GM18505 (cell line): ENCODE measurements at regions not wholly inside any gene's neighbourhood (a gene's known extent, or its start where the extent isn't known, plus 50 kb on each side); places are given as distances from the start of the nearest gene placed in this dataset.

Experiments used
- ATAC-seq: cut with Tn5 transposase; IDR thresholded peaks from one replicate; pipeline ENCODE4 v1.9.1; 2021; ENCODE audit not compliant: unreplicated experiment
- POLR2A ChIP-seq: IDR thresholded peaks from 4 replicates; pipeline ENCODE4 v1.6.1; 2011; ENCODE audit warnings: borderline replicate concordance; ENCODE audit not compliant: insufficient read depth, insufficient read length; ENCODE audit errors: extremely low read depth

- no peak for ATAC-seq
- TF ChIP-seq POLR2A, result no peak
These were observed 272.1 kb upstream of the TRAM1L1 start for GRCh38 chr4:117357437-117357836.

- no peak for ATAC-seq
- TF ChIP-seq POLR2A, result no peak
These were observed 272.5 kb upstream of the TRAM1L1 start for GRCh38 chr4:117357866-117358265.

- ATAC-seq, result no peak
- no peak for TF ChIP-seq POLR2A
These were observed 285.7 kb upstream of the TRAM1L1 start for GRCh38 chr4:117370944-117371668.

- no peak for TF ChIP-seq POLR2A
- no peak for ATAC-seq
These were observed 289.7 kb upstream of the TRAM1L1 start for GRCh38 chr4:117375101-117375500.

- ATAC-seq, result no peak
- no peak for TF ChIP-seq POLR2A
These were observed 291.3 kb upstream of the TRAM1L1 start for GRCh38 chr4:117376692-117377091.

- no peak for TF ChIP-seq POLR2A
- no peak for ATAC-seq
These were observed 293.6 kb upstream of the TRAM1L1 start for GRCh38 chr4:117378942-117379341.

GRCh38 chr4:117383468-117383867 is 298.1 kb upstream of the TRAM1L1 start:
- no peak for ATAC-seq
- no peak for TF ChIP-seq POLR2A

- ATAC-seq, result no peak
- no peak for TF ChIP-seq POLR2A
These were observed 300.1 kb upstream of the TRAM1L1 start for GRCh38 chr4:117385526-117385925.

GRCh38 chr4:117387072-117387471 is 301.7 kb upstream of the TRAM1L1 start:
- no peak for TF ChIP-seq POLR2A
- no peak for ATAC-seq

GRCh38 chr4:117400039-117400835 is 314.9 kb upstream of the TRAM1L1 start:
- no peak for ATAC-seq
- no peak for TF ChIP-seq POLR2A

GRCh38 chr4:117412661-117413060 is 327.3 kb upstream of the TRAM1L1 start:
- no peak for TF ChIP-seq POLR2A
- no peak for ATAC-seq

GRCh38 chr4:117417856-117418255 is 332.5 kb upstream of the TRAM1L1 start:
- no peak for TF ChIP-seq POLR2A
- no peak for ATAC-seq

- ATAC-seq, result no peak
- no peak for TF ChIP-seq POLR2A
These were observed 335.6 kb upstream of the TRAM1L1 start for GRCh38 chr4:117420948-117421347.

GRCh38 chr4:117421706-117422105 is 336.3 kb upstream of the TRAM1L1 start:
- no peak for ATAC-seq
- TF ChIP-seq POLR2A, result no peak
